GM10266 (cell line): ENCODE measurements at regions not wholly inside any gene's neighbourhood (a gene's known extent, or its start where the extent isn't known, plus 50 kb on each side); places are given as distances from the start of the nearest gene placed in this dataset.
"Not testable (repeated sequence)": the region's sequence is repeated elsewhere in the genome, so short reads cannot be mapped to it uniquely, and the experiment has no call there.

Experiments used
- DNase-seq: peaks from one replicate; pipeline ENCODE4 v3.0.0; 2012; ENCODE audit errors: extremely low spot score
- CTCF ChIP-seq: IDR thresholded peaks from 2 replicates; pipeline ENCODE4 v1.5.1; 2012; ENCODE audit warnings: mild to moderate bottlenecking, low read depth; ENCODE audit not compliant: control insufficient read depth, insufficient read depth; ENCODE audit errors: missing control alignments

- DNase-seq = no peak
- TF ChIP-seq CTCF = no peak
Observed at GRCh38 chr3:13998831-13999230, 119.0 kb upstream of the WNT7A start.

GRCh38 chr3:13995216-13995615, 115.3 kb upstream of the WNT7A start:
- not testable (repeated sequence) for DNase-seq

- DNase-seq = not testable (repeated sequence)
Observed at GRCh38 chr3:13988925-13989324, 109.1 kb upstream of the WNT7A start.

- no peak for TF ChIP-seq CTCF
- DNase-seq = no peak
Observed at GRCh38 chr3:13976469-13976868, 96.6 kb upstream of the WNT7A start.

GRCh38 chr3:13975686-13976085, 95.8 kb upstream of the WNT7A start:
- DNase-seq = no peak
- TF ChIP-seq CTCF = no peak

- no peak for DNase-seq
- TF ChIP-seq CTCF = no peak
Observed at GRCh38 chr3:13972679-13973379, 93.0 kb upstream of the WNT7A start.

GRCh38 chr3:13966302-13966701, 86.4 kb upstream of the WNT7A start:
- DNase-seq = no peak
- no peak for TF ChIP-seq CTCF

GRCh38 chr3:13963137-13963886, 83.4 kb upstream of the WNT7A start:
- no peak for TF ChIP-seq CTCF
- no peak for DNase-seq
